22Rv1 (cell line): ENCODE measurements at regions not wholly inside any gene's neighbourhood (a gene's known extent, or its start where the extent isn't known, plus 50 kb on each side); places are given as distances from the start of the nearest gene placed in this dataset.

Experiments
- H3K27ac ChIP-seq: fragments of 450-650 bp; 2 replicates; pipeline ENCODE4 v1.5.1; 2017
- CTCF ChIP-seq: fragments of 450-650 bp; IDR thresholded peaks from 2 replicates; pipeline ENCODE4 v1.5.1; 2017; ENCODE audit warnings: mild to moderate bottlenecking
- ZFX ChIP-seq: fragments of 450-650 bp; IDR thresholded peaks from 2 replicates; pipeline ENCODE4 v1.6.1; 2017; ENCODE audit warnings: antibody characterized with exemption, borderline replicate concordance

GRCh38 chr9:4386819-4387218 is 87.0 kb upstream of the GLIS3 start:
- no peak overlapping the region for H3K27ac ChIP-seq
- no peak for TF ChIP-seq ZFX
- no peak for TF ChIP-seq CTCF

- TF ChIP-seq ZFX (no peak), CTCF (no peak)
These were observed 84.9 kb upstream of the GLIS3 start for GRCh38 chr9:4384750-4385149.

GRCh38 chr9:4382722-4383317 is 83.0 kb upstream of the GLIS3 start:
- peak; percentile 74 for TF ChIP-seq CTCF
- TF ChIP-seq ZFX: no peak
- H3K27ac ChIP-seq: no peak overlapping the region

More at GRCh38 chr9:4384750-4385149, 84.9 kb upstream of the GLIS3 start:
- H3K27ac ChIP-seq: no peak overlapping the region

GRCh38 chr9:4381744-4382143 is 81.9 kb upstream of the GLIS3 start:
- no peak overlapping the region for H3K27ac ChIP-seq
- TF ChIP-seq ZFX (no peak), CTCF (no peak)

- TF ChIP-seq ZFX (no peak), CTCF (no peak)
- H3K27ac ChIP-seq: no peak overlapping the region
These were observed 80.5 kb upstream of the GLIS3 start for GRCh38 chr9:4380406-4380805.

- TF ChIP-seq ZFX (no peak), CTCF (peak; percentile 77)
- H3K27ac ChIP-seq: no peak overlapping the region
These were observed 75.7 kb upstream of the GLIS3 start for GRCh38 chr9:4375424-4376200.

- H3K27ac ChIP-seq: no peak overlapping the region
- TF ChIP-seq CTCF (no peak), ZFX (no peak)
These were observed 71.2 kb upstream of the GLIS3 start for GRCh38 chr9:4371108-4371507.
